SK-N-MC (cell line): ENCODE measurements at regions not wholly inside any gene's neighbourhood (a gene's known extent, or its start where the extent isn't known, plus 50 kb on each side); places are given as distances from the start of the nearest gene placed in this dataset.

Source experiments
- EZH2 ChIP-seq: fragments of 200-600 bp; sonication (generic); IDR thresholded peaks from one replicate; pipeline ENCODE4 v1.6.1; 2017; ENCODE audit warnings: antibody characterized with exemption
- POLR2AphosphoS5 ChIP-seq: IDR thresholded peaks from 2 replicates; pipeline ENCODE4 v1.6.1; 2012; ENCODE audit warnings: mild to moderate bottlenecking, low read depth, low read length, borderline replicate concordance

- TF ChIP-seq EZH2, result no peak
- TF ChIP-seq POLR2AphosphoS5, result no peak
Measured at GRCh38 chr1:194215448-194215847, 1029.0 kb upstream of the B3GALT2 start.
